Fibroblast of lung (primary cell): ENCODE measurements at regions not wholly inside any gene's neighbourhood (a gene's known extent, or its start where the extent isn't known, plus 50 kb on each side); places are given as distances from the start of the nearest gene placed in this dataset.

ENCODE experiments used
- CTCF ChIP-seq, 2 donors: IDR thresholded peaks in 1 of 2; conservative IDR thresholded peaks in 1 of 2; 1 replicate in 1 of 2; 2 replicates in 1 of 2; pipeline ENCODE4 v1.5.1; 2011 to 2012; ENCODE audit warnings: low read length in 2 of 2, control low read depth in 1 of 2, inconsistent platforms in 1 of 2, low read depth in 1 of 2, mild to moderate bottlenecking in 1 of 2
- EZH2 ChIP-seq: IDR thresholded peaks from 2 replicates; pipeline ENCODE4 v1.5.1; 2012; ENCODE audit warnings: low read length, control low read depth, mild to moderate bottlenecking; ENCODE audit errors: missing control alignments

DNA sequence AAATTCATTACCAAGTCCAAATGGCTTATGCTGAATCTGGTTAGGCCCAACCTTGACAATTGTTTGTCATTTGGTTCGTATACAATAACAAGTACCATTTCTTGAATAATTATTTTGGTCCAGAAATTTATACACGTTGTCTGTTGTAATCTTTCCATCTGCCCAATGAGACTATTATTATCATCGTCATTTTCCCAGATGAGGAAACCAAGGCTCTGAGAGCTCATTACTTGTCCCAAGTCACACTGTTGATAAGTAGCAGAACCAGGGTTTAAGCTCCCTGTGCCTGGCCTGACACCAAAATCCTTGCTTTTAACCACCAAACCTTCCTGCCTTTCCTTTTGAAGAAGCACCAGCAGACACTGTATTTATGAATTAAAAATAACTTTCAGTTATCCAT lies 81.3 kb downstream of the RGS2 start:
- no peak for TF ChIP-seq CTCF (conservative IDR thresholded peaks at IDR 0.05 in 1 of 2, IDR thresholded peaks at IDR 0.05 in 1 of 2; ENCODE audit: low read depth in 1 of 2, low read length in 2 of 2)
- TF ChIP-seq EZH2, result no peak
